ENCODE measurements at regions not wholly inside any gene's neighbourhood (a gene's known extent, or its start where the extent isn't known, plus 50 kb on each side); places are given as distances from the start of the nearest gene placed in this dataset.

GRCh38 chr11:109696191-109696897 is 274.4 kb downstream of the C11orf87 start:
- Histone ChIP-seq H3K27me3 (ENCODE audit: control insufficient read depth, extremely low read depth, insufficient read depth, low read length) (no peaks in the 10 kb centered on the region), H3K9me3 (ENCODE audit: control insufficient read depth, low read depth, low read length) (peaks cover 7% of the 10 kb centered on the region), H3K4me3 (ENCODE audit: control insufficient read depth in 2 of 3, extremely low read depth in 1 of 3, insufficient read depth in 2 of 3, low read depth in 1 of 3, low read length in 3 of 3) (peak overlapping the region in 2 of 3 experiments; percentile 38 to 63), H2AFZ (ENCODE audit: control insufficient read depth, low read length) (peak overlapping the region; percentile 75), H3K4me2 (ENCODE audit: control insufficient read depth, extremely low read depth, insufficient read depth, low read depth, low read length) (peak overlapping the region; percentile 86), H3K9me1 (ENCODE audit: control insufficient read depth, extremely low read depth, insufficient read depth, low read length) (no peaks in the 10 kb centered on the region), H3K36me3 (ENCODE audit: control insufficient read depth in 2 of 2, extremely low read depth in 1 of 2, insufficient read depth in 2 of 2, low read length in 2 of 2) (no peaks in the 10 kb centered on the region), H3K9ac (ENCODE audit: control insufficient read depth, extremely low read depth, insufficient read depth, low read length) (peak overlapping the region; percentile 75), H3K4me1 (ENCODE audit: control insufficient read depth, extremely low read depth, insufficient read depth, low read length) (peaks cover 17% of the 10 kb centered on the region), H3K27ac (ENCODE audit: control insufficient read depth, insufficient read depth, low read length) (peak overlapping the region; percentile 97), H4K20me1 (ENCODE audit: control insufficient read depth, extremely low read depth, insufficient read depth, low read length) (no peaks in the 10 kb centered on the region), H3K79me2 (ENCODE audit: control insufficient read depth, insufficient read depth, low read length) (no peaks in the 10 kb centered on the region)
- dilution Hi-C loops (cut with MboI; ENCODE audit: extremely low pct_ligation_motif_present, low sequenced_read_pairs): no loop called here
- TF ChIP-seq EZH2 (IDR thresholded peaks at IDR 0.05; ENCODE audit: low read length) (no peak), CTCF (optimal IDR thresholded peaks at IDR 0.05 in 1 of 3, IDR thresholded peaks at IDR 0.05 in 1 of 3, conservative IDR thresholded peaks at IDR 0.05 in 1 of 3; ENCODE audit: extremely low read depth in 1 of 3, insufficient read depth in 2 of 3, low read length in 3 of 3) (peak in 1 of 3 experiments; percentile 50)
- DNase-seq (ENCODE audit: low read depth, low spot score) (peak; percentile 99), FAIRE-seq (peak; percentile 98)

GRCh38 chr11:109697140-109697843 is 275.3 kb downstream of the C11orf87 start:
- Histone ChIP-seq H3K27ac (ENCODE audit: control insufficient read depth, insufficient read depth, low read length) (peak overlapping the region; percentile 97), H3K36me3 (ENCODE audit: control insufficient read depth in 2 of 2, extremely low read depth in 1 of 2, insufficient read depth in 2 of 2, low read length in 2 of 2) (no peaks in the 10 kb centered on the region), H3K9me1 (ENCODE audit: control insufficient read depth, extremely low read depth, insufficient read depth, low read length) (no peaks in the 10 kb centered on the region), H3K9ac (ENCODE audit: control insufficient read depth, extremely low read depth, insufficient read depth, low read length) (peak overlapping the region; percentile 75), H3K4me2 (ENCODE audit: control insufficient read depth, extremely low read depth, insufficient read depth, low read depth, low read length) (peak overlapping the region; percentile 86), H4K20me1 (ENCODE audit: control insufficient read depth, extremely low read depth, insufficient read depth, low read length) (no peaks in the 10 kb centered on the region), H3K9me3 (ENCODE audit: control insufficient read depth, low read depth, low read length) (peaks cover 7% of the 10 kb centered on the region), H3K79me2 (ENCODE audit: control insufficient read depth, insufficient read depth, low read length) (no peaks in the 10 kb centered on the region), H3K27me3 (ENCODE audit: control insufficient read depth, extremely low read depth, insufficient read depth, low read length) (no peaks in the 10 kb centered on the region), H2AFZ (ENCODE audit: control insufficient read depth, low read length) (peak overlapping the region; percentile 75), H3K4me1 (ENCODE audit: control insufficient read depth, extremely low read depth, insufficient read depth, low read length) (peaks cover 17% of the 10 kb centered on the region), H3K4me3 (ENCODE audit: control insufficient read depth in 2 of 3, extremely low read depth in 1 of 3, insufficient read depth in 2 of 3, low read depth in 1 of 3, low read length in 3 of 3) (peak overlapping the region in 2 of 3 experiments; percentile 38 to 46)
- peak; percentile 44 for DNase-seq (ENCODE audit: low read depth, low spot score)
- TF ChIP-seq EZH2 (IDR thresholded peaks at IDR 0.05; ENCODE audit: low read length): no peak
- peak; percentile 72 to 79 (median 76) for TF ChIP-seq CTCF (optimal IDR thresholded peaks at IDR 0.05 in 1 of 3, IDR thresholded peaks at IDR 0.05 in 1 of 3, conservative IDR thresholded peaks at IDR 0.05 in 1 of 3; ENCODE audit: extremely low read depth in 1 of 3, insufficient read depth in 2 of 3, low read length in 3 of 3)
- peak; percentile 84 for FAIRE-seq
- dilution Hi-C loops (cut with MboI; ENCODE audit: extremely low pct_ligation_motif_present, low sequenced_read_pairs): no loop called here
